Erythroblast (primary cell): ENCODE measurements at regions not wholly inside any gene's neighbourhood (a gene's known extent, or its start where the extent isn't known, plus 50 kb on each side); places are given as distances from the start of the nearest gene placed in this dataset.

Source experiments
- DNase-seq, 2 experiments: peaks; one replicate each; lab custom pipeline; 2025; lab: John Stamatoyannopoulos, UW
- GATA1 ChIP-seq: IDR thresholded peaks from 2 replicates; pipeline ENCODE4 v1.6.1; 2011; ENCODE audit warnings: low read depth, mild to moderate bottlenecking, control low read depth, low read length, moderate library complexity
- POLR2A ChIP-seq: IDR thresholded peaks from 2 replicates; pipeline ENCODE4 v1.6.1; 2011; ENCODE audit warnings: mild to moderate bottlenecking, low read length

GRCh38 chr17:70615831-70616230 lies 446.5 kb downstream of the KCNJ2 start:
- TF ChIP-seq GATA1: no peak
- no peak for DNase-seq

GRCh38 chr17:70618641-70619040 lies 449.3 kb downstream of the KCNJ2 start:
- DNase-seq: no peak
- TF ChIP-seq POLR2A (no peak), GATA1 (no peak)

GRCh38 chr17:70621566-70621965 lies 452.2 kb downstream of the KCNJ2 start:
- DNase-seq: no peak

GRCh38 chr17:70622368-70623260 lies 453.3 kb downstream of the KCNJ2 start:
- no peak for TF ChIP-seq POLR2A
- no peak for TF ChIP-seq GATA1
- peak; percentile 1 to 26 for DNase-seq

More at GRCh38 chr17:70621566-70621965, 452.2 kb downstream of the KCNJ2 start:
- TF ChIP-seq POLR2A (no peak), GATA1 (no peak)

GRCh38 chr17:70624211-70624610 lies 454.9 kb downstream of the KCNJ2 start:
- TF ChIP-seq GATA1: no peak
- TF ChIP-seq POLR2A: no peak
- no peak for DNase-seq

GRCh38 chr17:70629902-70630301 lies 460.6 kb downstream of the KCNJ2 start:
- no peak for TF ChIP-seq GATA1
- TF ChIP-seq POLR2A: no peak
- DNase-seq: no peak

- TF ChIP-seq POLR2A: no peak
- no peak for TF ChIP-seq GATA1
- DNase-seq: peak; percentile 6 to 48
Measured at GRCh38 chr17:70636517-70637133, 467.3 kb downstream of the KCNJ2 start.

- TF ChIP-seq POLR2A (no peak), GATA1 (no peak)
- DNase-seq: no peak
Measured at GRCh38 chr17:70642059-70642458, 472.7 kb downstream of the KCNJ2 start.

GRCh38 chr17:70644096-70644495 lies 474.8 kb downstream of the KCNJ2 start:
- no peak for TF ChIP-seq GATA1
- no peak for TF ChIP-seq POLR2A
- DNase-seq: no peak

GRCh38 chr17:70646673-70647072 lies 477.3 kb downstream of the KCNJ2 start:
- no peak for DNase-seq
- no peak for TF ChIP-seq POLR2A
- TF ChIP-seq GATA1: no peak

- DNase-seq: no peak
- no peak for TF ChIP-seq POLR2A
- TF ChIP-seq GATA1: no peak
Measured at GRCh38 chr17:70648166-70648565, 478.8 kb downstream of the KCNJ2 start.

- TF ChIP-seq GATA1 (no peak), POLR2A (no peak)
- no peak for DNase-seq
Measured at GRCh38 chr17:70653850-70654249, 484.5 kb downstream of the KCNJ2 start.

GRCh38 chr17:70654706-70655105 lies 485.4 kb downstream of the KCNJ2 start:
- TF ChIP-seq GATA1 (no peak), POLR2A (no peak)
- DNase-seq: no peak

- no peak for TF ChIP-seq GATA1
- no peak for TF ChIP-seq POLR2A
- no peak for DNase-seq
Measured at GRCh38 chr17:70655176-70655958, 486.0 kb downstream of the KCNJ2 start.
